Astrocyte (in vitro differentiated cells and primary cell): ENCODE measurements at regions not wholly inside any gene's neighbourhood (a gene's known extent, or its start where the extent isn't known, plus 50 kb on each side); places are given as distances from the start of the nearest gene placed in this dataset.

ENCODE experiments used
- CTCF ChIP-seq: IDR thresholded peaks from 2 replicates; pipeline ENCODE4 v1.5.1; 2011; ENCODE audit warnings: low read depth, mild to moderate bottlenecking, inconsistent platforms, low read length, moderate library complexity; ENCODE audit not compliant: insufficient read depth
- EZH2 ChIP-seq: IDR thresholded peaks from 2 replicates; pipeline ENCODE4 v1.6.1; 2012; ENCODE audit warnings: mild to moderate bottlenecking, low read length, inconsistent platforms; ENCODE audit not compliant: insufficient read depth

GRCh38 chr2:182522972-182523473, 96.2 kb upstream of the PDE1A start:
- no peak for TF ChIP-seq CTCF
- TF ChIP-seq EZH2, result no peak
